Uterus (tissue), 2 donors: ENCODE measurements at regions not wholly inside any gene's neighbourhood (a gene's known extent, or its start where the extent isn't known, plus 50 kb on each side); places are given as distances from the start of the nearest gene placed in this dataset.

Experiments used
- POLR2A ChIP-seq, 2 donors: fragments of 450-650 bp; IDR thresholded peaks; one replicate each; pipeline ENCODE4 v1.6.1; 2016; ENCODE audit warnings: antibody characterized with exemption in 2 of 2, mild to moderate bottlenecking in 1 of 2, moderate library complexity in 1 of 2
- TF ChIP-seq, protein P1 (sequence below), 4 experiments: fragments of 200-600 bp in 2 of 4; fragments of 450-650 bp in 2 of 4; sonication (generic) in 2 of 4; IDR thresholded peaks; one replicate each; pipeline ENCODE4 v1.5.1; 2016 to 2019; ENCODE audit warnings: antibody characterized with exemption in 4 of 4, mild to moderate bottlenecking in 2 of 4, moderate library complexity in 1 of 4

DNA sequence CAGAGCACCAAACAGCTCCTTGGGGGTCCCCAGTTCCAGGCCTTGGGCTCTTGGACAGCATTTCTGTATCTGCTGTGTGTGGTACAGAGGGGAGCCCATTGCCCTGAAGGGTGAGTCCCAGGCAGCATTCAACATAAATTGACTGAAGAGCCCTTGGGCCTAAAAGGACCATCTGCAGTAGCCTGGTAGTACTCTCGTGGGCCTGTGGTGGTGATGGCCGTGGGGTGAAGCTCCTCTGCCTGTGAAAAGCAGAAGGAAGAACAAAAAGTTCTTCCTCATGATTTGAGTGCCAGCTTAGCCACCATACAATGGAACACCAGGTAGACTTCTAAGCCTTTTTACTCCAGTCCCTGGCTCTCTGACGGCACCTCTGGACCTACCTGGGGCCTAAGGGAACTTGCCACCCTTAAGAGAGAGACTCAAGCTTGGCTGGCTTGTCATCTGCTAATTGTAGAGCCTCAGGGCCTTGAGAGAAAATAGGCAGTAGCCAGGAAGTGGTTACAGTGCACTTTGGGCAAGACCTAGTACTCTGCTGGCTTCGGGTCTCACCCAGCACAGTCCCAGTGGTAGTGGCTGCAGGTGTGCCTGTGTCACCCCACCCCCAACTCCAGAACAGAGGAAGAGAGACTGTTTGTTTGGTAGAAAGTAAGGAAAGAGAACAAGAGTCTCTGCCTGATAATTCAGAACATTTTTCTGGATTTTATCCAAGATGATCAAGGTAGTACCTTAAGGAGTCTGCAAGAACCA lies 84.6 kb upstream of the CERS6 start:
- TF ChIP-seq, protein P1, sequence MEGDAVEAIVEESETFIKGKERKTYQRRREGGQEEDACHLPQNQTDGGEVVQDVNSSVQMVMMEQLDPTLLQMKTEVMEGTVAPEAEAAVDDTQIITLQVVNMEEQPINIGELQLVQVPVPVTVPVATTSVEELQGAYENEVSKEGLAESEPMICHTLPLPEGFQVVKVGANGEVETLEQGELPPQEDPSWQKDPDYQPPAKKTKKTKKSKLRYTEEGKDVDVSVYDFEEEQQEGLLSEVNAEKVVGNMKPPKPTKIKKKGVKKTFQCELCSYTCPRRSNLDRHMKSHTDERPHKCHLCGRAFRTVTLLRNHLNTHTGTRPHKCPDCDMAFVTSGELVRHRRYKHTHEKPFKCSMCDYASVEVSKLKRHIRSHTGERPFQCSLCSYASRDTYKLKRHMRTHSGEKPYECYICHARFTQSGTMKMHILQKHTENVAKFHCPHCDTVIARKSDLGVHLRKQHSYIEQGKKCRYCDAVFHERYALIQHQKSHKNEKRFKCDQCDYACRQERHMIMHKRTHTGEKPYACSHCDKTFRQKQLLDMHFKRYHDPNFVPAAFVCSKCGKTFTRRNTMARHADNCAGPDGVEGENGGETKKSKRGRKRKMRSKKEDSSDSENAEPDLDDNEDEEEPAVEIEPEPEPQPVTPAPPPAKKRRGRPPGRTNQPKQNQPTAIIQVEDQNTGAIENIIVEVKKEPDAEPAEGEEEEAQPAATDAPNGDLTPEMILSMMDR (IDR thresholded peaks at IDR 0.05), result no peak
- no peak for TF ChIP-seq POLR2A (IDR thresholded peaks at IDR 0.05)
